ENCODE measurements at regions not wholly inside any gene's neighbourhood (a gene's known extent, or its start where the extent isn't known, plus 50 kb on each side); places are given as distances from the start of the nearest gene placed in this dataset.

- Histone ChIP-seq H2AFZ (replicated peaks; ENCODE audit: low read length, poor library complexity) (no peak overlapping the region), H2BK20ac (ENCODE audit: low read depth, low read length) (no peak overlapping the region), H3K36me3 (ENCODE audit: control insufficient read depth, insufficient read depth, low read length) (no peaks in the 10 kb centered on the region), H3K4me2 (ENCODE audit: low read depth, low read length) (no peak overlapping the region), H2AK5ac (ENCODE audit: low read depth, low read length) (no peak overlapping the region), H3K9ac (ENCODE audit: low read depth, low read length) (no peak overlapping the region), H4K20me1 (ENCODE audit: insufficient read depth, low read length) (no peaks in the 10 kb centered on the region), H2BK120ac (ENCODE audit: low read depth, low read length) (no peak overlapping the region), H3K18ac (ENCODE audit: low read depth, low read length) (no peak overlapping the region), H3K79me1 (ENCODE audit: low read depth in 1 of 2, low read length in 2 of 2) (no peaks in the 10 kb centered on the region), H2BK5ac (ENCODE audit: low read depth, low read length, poor library complexity, severe bottlenecking) (no peak overlapping the region), H4K91ac (ENCODE audit: insufficient read depth, low read depth, low read length) (no peak overlapping the region), H2AK9ac (replicated peaks; ENCODE audit: low read depth, low read length, poor library complexity) (no peak overlapping the region), H4K5ac (ENCODE audit: low read depth, low read length) (no peak overlapping the region), H4K8ac (ENCODE audit: low read depth in 2 of 2, low read length in 2 of 2) (no peak overlapping the region), H3K27me3 (ENCODE audit: control insufficient read depth, insufficient read depth, low read length) (no peaks in the 10 kb centered on the region), H3K27ac (ENCODE audit: insufficient read depth, low read length) (no peak overlapping the region), H3K56ac (ENCODE audit: extremely low read depth, insufficient read depth, low read length) (no peak overlapping the region), H2BK15ac (ENCODE audit: low read depth, low read length) (no peak overlapping the region), H3K14ac (replicated peaks; ENCODE audit: low read depth, low read length) (no peak overlapping the region), H3K4me1 (ENCODE audit: control insufficient read depth, insufficient read depth, low read length) (no peaks in the 10 kb centered on the region), H3K9me3 (ENCODE audit: control insufficient read depth, insufficient read depth, low read length) (no peaks in the 10 kb centered on the region), H3K23ac (ENCODE audit: low read depth, low read length) (no peak overlapping the region), H3K9me1 (ENCODE audit: insufficient read depth, low read length) (no peaks in the 10 kb centered on the region), H3K4me3 (ENCODE audit: insufficient read depth, low read depth, low read length) (no peak overlapping the region), H3K4ac (ENCODE audit: low read depth, low read length) (no peak overlapping the region)
- DNase-seq: no peak
- ChIA-PET POLR2A (ENCODE audit: unreplicated experiment) (no interaction called here), CTCF (no interaction called here)
- no peak for ATAC-seq (ENCODE audit: low read depth)
- dilution Hi-C loops (cut with HindIII; ENCODE audit: low sequenced_read_pairs, unreplicated experiment): no loop called here
- no TSS peak for BruUV-seq (replicated peaks)
- in situ Hi-C loops (cut with MboI; ENCODE audit: low sequenced_read_pairs): no loop called here
- no CpG with 5 or more reads among the region's 4 CpGs for WGBS, 2 experiments (ENCODE audit: extremely low coverage in 2 of 2, insufficient read length in 1 of 2)
- intact Hi-C loops (cut with micrococcal nuclease): no loop called here
- TF ChIP-seq SMC3 (IDR thresholded peaks at IDR 0.05; ENCODE audit: low read depth, low read length): no peak
These were observed 231.9 kb upstream of the FAT4 start for GRCh38 chr4:125082729-125083417.

Data from IMR-90 (cell line).